NCI-H345 (cell line): ENCODE measurements at regions not wholly inside any gene's neighbourhood (a gene's known extent, or its start where the extent isn't known, plus 50 kb on each side); places are given as distances from the start of the nearest gene placed in this dataset.
"Not testable (repeated sequence)": the region's sequence is repeated elsewhere in the genome, so short reads cannot be mapped to it uniquely, and the experiment has no call there.

Source experiments
- DNase-seq: peaks from one replicate; lab custom pipeline; 2025; lab: John Stamatoyannopoulos, UW

DNA sequence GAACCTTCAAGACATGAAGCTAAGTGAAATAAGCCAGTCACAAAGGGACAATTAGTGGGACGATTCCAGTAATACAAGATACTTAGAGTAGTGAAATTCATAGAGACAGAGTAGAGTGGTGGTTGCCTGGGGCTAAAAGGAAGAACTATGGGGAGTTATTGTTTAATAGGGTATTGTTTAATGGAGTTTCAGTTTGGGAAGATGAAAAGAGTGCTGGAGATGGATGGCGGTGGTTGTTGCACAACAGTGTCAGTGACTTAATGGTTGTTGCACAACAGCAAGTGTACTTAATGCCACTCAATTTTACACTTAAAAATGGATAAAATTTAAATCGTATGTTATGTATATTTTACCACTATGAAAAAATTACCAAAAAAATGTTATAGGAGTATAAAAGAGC lies 209.7 kb upstream of the TENT5A start:
- DNase-seq: no peak

GRCh38 chr6:81950877-81951276 lies 198.4 kb upstream of the TENT5A start:
- DNase-seq: no peak

GRCh38 chr6:81948861-81949260 lies 196.4 kb upstream of the TENT5A start:
- no peak for DNase-seq

GRCh38 chr6:81948196-81948595 lies 195.7 kb upstream of the TENT5A start:
- DNase-seq: not testable (repeated sequence)

DNA sequence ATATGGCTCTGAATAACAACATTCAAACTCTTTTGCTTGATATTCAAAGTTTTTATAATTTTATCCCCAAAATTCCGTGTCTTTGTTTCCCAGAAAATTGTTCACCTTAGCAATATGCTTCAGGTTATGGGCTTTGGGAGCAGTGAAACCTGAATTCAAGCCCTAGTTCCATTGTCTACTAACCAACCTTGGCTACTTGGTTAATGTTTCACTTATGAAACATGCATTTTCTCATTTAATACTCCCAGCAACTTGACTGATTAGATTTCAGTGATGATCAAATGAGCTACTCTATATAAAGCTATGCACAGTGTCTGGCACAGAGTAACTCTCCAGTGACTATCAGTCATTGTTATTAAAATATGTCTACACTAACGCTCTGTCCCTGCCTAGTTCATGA lies 192.2 kb upstream of the TENT5A start:
- DNase-seq: no peak

GRCh38 chr6:81942842-81943241 lies 190.4 kb upstream of the TENT5A start:
- DNase-seq: not testable (repeated sequence)

DNA sequence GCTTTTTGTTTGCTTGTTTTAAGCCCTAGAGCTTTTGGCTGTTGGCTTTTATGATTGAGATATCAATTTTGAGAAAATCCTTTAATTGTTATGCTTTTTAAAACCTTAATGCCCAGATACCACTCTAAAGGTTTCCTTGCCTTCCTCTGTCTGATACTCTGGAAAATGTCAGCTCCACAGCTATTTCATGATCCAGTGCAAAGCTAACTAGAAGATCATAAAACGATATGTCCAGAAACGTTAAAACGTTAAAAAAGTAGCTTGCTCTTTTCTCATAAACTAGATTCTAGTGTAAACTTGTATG lies 189.5 kb upstream of the TENT5A start:
- no peak for DNase-seq

- no peak for DNase-seq
Measured at GRCh38 chr6:81940451-81940985, 188.0 kb upstream of the TENT5A start.

GRCh38 chr6:81939766-81940165 lies 187.3 kb upstream of the TENT5A start:
- DNase-seq: no peak

DNA sequence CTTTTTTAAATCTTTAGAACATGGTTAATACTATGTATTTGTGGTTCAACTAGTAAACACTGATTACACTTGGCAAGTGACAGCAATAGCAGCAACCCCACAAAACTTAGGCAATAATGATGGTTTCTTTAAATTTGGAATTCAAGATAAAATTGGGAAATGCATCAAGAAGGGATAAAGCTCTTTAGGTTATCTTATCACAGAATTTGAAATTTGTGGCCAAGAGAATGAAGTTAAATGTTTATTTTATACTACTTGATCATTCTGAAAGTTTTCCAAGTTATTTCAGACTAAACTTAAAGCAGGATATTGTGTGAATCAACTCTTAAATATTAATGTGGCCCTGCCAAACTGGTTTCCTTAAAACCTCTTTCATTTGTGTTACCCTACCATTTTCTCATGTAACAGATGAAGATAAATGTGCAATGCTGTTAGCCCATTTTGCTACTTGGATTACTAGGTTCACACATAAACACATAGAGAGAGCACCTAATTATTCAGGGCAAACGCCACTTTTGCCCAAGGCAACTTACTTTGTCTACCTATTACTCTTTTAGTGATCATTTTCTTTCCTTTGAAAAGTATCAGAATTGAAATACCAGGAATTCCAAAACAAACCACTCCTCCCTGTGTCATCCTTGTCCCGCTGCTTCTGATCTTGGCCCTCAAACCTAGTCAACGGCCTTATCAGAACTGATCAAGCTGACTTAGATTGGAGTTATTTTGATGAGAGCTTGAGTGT lies 186.7 kb upstream of the TENT5A start:
- no peak for DNase-seq

DNA sequence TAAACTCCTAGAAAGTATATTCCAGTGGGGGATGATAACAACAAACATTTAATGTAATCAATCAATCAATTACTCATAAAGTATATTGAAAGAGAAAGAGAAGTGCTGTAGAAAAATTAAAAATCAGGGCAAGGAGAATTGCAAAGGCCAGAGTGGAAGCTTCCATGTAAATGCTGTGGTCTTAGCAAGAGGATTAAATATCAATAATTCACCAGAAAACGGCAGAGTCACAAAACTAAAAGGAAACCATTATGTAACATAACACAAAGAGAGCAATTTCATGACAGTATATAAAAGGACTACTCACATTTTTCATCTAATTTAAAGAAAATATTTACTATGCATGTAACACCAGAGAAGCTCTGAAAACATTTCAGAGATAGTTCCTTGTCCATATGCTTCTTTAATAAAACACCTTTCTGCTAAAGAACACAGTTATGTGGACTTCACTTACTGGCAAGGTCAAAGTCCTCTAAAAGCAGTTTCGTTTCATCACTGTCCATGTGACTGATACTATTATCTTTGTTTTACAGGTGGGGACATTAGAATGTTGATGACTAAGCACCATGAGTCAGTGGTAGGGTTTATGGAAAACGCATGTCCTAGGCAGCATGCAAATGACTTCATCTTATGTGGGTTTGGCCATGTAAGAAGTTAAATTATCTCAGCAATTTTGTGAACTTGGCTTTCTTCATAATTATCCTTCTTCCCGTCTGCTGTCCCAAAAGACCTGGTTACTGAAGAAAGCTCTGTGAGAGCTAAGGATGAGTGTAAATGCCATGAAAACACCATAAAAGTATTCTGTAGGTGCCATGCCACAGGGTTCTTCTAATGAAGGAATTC lies 185.8 kb upstream of the TENT5A start:
- no peak for DNase-seq

DNA sequence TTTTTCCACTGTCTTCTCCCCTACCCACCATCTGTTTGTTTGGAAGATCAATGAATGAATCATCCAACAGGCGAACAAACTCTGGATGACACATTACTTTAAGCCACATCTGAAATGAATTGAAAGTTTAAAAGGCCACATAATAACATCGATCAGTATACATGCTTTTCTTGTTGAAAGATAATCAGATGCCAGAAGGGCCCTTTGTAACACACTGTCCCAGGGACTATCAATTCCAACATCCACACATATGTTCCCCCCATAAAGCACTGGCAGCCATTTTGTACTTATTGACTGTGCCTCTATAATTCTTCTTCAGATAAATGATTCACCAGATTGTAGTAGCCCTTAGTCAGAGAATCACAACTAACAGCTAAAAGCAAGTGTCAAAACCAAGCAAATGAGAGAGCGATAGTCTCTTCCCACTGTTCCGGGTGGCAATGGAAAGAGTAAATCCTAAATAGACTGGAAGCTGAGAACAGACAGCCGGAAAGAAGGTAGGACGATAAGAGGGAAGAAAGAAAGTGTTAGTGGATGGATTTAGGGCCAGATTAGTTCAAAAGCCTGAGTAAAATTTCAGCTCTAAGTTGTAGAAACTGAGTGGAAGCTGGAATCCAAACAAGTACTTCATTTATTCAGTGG lies 184.9 kb upstream of the TENT5A start:
- DNase-seq: no peak

GRCh38 chr6:81934936-81935335 lies 182.5 kb upstream of the TENT5A start:
- no peak for DNase-seq

DNA sequence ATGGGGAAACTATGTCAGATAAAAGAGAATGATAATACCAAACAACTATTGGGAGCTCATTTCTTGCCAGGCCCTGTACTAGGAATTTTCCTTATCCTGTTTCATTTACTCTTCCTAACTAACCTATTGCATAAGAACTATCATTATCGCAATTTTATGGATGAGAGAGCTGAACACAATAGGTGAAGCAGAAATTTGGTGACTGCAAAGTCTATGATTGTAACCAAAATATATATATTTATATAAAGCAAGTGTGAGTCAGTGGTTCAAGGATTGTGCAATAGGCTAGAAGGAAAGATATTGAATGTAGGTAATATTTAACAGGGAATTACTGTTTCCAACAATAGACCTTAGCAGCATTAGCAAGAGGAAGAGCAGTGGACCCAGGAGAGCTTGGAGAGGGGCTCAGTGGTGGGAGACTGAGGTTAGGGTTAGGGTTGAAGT lies 181.1 kb upstream of the TENT5A start:
- no peak for DNase-seq

DNA sequence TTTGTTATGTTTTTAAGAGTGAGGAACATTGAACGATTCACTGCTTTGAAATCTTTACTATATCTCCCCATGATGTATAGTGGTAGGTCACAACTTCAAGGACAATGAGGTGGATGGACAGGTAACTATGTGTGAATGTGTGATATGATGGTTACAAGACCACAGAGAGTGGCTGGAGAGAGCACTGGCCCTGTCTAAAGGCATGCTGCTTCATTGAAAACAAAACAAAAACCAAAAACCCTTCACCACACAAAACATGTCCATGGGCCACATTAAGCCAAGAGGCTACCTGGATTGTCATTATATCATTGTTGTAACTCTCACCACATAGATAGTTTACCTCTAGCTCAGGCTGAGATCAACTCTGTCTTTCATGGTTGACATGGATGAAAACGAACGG lies 180.6 kb upstream of the TENT5A start:
- DNase-seq: no peak

GRCh38 chr6:81932448-81932847 lies 180.0 kb upstream of the TENT5A start:
- DNase-seq: not testable (repeated sequence)

DNA sequence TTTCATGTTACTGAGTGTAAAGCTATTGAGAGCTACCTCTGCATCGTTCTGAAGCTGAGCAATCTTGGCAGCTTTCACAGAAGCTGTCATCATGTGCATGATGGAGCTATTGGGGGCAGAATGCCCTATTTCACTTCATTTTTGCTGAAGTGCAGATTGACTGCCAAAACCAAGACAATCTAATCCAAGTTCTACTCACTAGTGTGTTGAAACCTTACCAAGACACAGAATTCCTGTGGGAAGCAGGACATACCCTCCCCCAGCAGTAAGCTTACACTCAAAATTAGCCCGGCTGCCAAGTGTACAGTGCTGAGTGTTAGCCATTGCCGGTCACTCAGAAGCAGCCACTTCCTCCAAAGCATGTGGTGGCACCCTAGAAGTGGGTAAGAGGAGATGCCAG lies 177.3 kb upstream of the TENT5A start:
- DNase-seq: no peak

DNA sequence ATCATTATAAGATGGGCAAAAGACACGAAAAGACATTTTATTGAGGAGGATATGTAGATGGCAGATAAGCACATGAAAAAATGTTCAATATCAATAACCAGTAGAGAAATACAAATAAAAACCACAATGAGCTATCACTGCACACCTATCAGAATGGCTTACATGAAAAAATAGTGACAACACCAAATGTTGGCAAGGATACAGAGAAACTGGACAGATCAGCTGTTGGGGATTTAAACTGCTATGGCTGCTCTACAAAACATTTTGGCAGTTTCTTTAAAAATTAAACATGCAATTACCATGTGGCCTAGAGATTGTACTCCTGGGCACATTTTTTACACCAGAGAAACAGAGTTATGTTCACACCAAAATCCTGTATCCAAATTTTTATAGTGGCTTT lies 172.7 kb upstream of the TENT5A start:
- DNase-seq: no peak

- DNase-seq: no peak
Measured at GRCh38 chr6:81909981-81910900, 157.8 kb upstream of the TENT5A start.

DNA sequence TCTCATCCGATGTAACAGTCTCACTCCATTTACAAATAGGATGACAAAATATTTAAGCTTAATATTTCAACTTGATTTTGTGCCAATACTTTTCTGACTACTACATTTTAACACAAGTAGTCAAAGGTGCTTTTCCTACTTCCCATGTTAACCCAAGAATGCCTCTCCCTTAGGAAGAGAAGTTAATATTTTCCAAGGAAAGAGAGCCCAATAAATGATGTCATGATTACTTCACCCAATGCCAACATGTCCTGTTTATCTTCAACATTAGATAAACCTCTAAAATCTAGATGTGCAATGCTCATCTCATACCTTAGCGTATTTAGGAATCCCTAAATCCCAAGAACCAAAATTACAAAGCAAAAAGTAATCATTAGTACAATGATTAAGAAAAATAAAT lies 156.7 kb upstream of the TENT5A start:
- no peak for DNase-seq

DNA sequence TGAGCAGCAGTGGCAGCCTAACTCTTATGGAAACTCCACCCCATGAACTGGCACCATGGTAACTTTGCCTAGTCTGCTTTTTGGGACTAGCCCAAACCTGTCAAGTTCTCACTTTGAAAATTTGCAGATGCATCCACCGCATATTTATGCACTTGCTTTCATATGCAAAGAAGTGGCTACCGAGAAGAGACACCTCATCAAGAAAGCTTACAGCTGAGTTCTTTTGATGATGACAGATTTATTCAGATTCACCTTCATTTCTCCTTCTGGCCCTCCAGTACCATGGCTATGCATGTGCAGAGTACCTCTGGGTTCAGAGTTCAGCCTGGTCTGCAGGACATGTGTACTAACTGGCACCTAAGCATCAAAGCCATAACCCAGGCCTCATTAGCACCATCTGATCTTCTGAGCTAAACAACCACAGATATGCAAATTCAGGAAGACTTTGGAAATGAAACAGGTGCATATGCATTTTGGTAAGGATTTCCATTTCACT lies 154.3 kb upstream of the TENT5A start:
- no peak for DNase-seq

DNA sequence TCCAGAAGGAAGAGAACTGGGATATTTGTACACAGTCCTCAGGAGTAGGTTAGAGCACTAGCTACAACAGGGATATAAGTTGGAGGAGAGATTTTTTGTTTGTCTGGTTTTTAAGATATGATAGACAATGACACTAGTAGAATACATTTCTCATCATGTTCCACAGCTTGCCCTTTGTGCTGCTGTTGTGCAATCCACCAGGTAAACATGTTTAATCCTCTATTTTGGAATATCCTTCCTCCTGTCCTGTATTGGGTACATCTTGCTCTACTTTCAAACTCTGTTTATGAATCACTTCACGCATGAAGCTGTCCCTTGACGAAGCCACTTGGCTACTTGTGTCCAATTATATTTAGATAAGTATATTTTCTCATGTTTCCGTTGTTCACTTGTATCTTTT lies 153.6 kb upstream of the TENT5A start:
- no peak for DNase-seq
